GM21825 (cell line): ENCODE measurements at regions not wholly inside any gene's neighbourhood (a gene's known extent, or its start where the extent isn't known, plus 50 kb on each side); places are given as distances from the start of the nearest gene placed in this dataset.
"Not testable (repeated sequence)": the region's sequence is repeated elsewhere in the genome, so short reads cannot be mapped to it uniquely, and the experiment has no call there.

ENCODE experiments used
- ATAC-seq: cut with Tn5 transposase; IDR thresholded peaks from one replicate; pipeline ENCODE4 v1.9.1; 2021; ENCODE audit warnings: mild to moderate bottlenecking, moderate library complexity; ENCODE audit not compliant: unreplicated experiment

- ATAC-seq: no peak
These were observed 307.3 kb upstream of the ERCC4 start for GRCh38 chr16:13612623-13613022.

DNA sequence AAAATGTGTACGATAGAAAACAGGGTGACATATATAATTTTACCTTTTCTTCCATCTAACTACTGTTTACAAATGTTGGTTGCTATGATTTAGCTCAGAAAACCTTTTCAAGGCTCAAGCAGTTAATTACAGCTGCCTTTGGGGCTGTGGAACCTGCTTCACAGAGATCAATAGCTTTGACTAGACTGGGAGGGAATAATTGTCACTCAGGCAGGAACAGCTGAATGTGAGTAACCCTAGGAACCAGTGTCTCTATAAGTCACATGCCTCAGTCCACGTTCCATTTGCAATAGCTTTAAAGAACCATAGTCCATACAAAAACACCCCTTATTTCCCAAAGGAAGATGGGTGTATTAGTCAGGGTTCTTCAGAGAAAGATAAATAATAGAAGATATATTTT lies 306.8 kb upstream of the ERCC4 start:
- no peak for ATAC-seq

GRCh38 chr16:13621639-13622038 lies 298.3 kb upstream of the ERCC4 start:
- ATAC-seq: no peak

DNA sequence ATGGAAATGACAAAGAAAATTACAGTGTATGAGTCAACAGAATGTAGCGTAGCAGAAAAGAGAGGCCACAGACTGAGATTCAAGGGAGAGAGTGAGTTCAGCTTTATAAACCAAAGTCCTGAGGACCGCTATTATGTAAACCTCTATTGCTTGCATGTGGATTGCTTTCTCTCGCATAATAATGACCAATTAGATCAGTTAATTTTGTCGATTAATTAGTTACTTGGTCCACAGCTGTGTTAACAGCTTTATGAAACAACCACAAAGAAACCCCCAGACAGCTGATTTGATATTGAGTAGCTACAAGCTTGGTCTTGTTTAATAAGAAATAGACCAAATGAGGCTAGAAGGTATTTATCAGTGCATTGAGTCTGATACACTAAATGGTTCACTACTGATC lies 291.8 kb upstream of the ERCC4 start:
- ATAC-seq: no peak

GRCh38 chr16:13629704-13630103 lies 290.2 kb upstream of the ERCC4 start:
- no peak for ATAC-seq

DNA sequence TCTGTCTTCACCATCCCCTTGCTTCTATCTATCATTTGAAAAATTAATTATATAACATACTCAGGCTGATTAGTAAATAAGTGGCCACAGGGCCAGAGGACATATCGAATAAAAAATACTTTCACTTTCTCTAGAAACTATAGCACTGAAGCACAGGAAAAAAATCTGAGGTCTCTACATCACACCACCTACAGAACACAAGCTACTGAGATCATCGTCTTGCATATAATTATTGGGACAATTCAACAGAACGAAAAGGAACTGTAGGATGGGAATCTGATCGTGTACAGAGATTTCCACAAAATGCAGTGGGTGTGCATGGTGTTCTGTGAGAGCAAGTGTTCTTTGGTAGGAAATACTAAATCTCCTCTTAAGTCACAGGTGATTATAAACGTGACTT lies 289.6 kb upstream of the ERCC4 start:
- no peak for ATAC-seq

DNA sequence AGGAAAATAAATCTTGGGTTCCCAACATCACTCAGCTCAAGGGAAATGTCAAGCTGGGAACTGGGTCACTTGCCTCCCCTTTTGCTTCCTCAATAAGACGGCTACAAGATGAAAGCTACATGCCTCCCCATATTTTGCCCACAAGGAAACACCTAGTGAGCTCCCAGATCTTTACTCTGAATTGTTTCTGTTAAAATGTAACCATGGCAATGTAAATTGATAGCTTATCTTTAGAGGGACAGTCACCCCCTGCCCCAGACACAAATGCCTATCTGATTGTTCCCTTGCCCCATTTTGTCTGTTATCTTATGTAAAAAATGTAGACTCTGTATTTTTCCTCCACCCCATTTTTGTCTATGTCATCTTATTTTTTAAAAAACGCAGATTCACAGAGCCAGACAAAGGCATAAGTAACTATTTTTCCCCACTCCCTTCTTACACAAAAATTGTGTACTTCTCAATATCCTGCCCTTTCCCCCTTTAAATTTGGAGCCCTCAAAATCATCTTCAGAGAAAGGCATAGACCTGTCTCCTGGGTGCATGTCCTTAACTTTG lies 288.7 kb upstream of the ERCC4 start:
- no peak for ATAC-seq

- ATAC-seq: no peak
These were observed 288.0 kb upstream of the ERCC4 start for GRCh38 chr16:13631916-13632315.

- not testable (repeated sequence) for ATAC-seq
These were observed 287.4 kb upstream of the ERCC4 start for GRCh38 chr16:13632504-13632903.

DNA sequence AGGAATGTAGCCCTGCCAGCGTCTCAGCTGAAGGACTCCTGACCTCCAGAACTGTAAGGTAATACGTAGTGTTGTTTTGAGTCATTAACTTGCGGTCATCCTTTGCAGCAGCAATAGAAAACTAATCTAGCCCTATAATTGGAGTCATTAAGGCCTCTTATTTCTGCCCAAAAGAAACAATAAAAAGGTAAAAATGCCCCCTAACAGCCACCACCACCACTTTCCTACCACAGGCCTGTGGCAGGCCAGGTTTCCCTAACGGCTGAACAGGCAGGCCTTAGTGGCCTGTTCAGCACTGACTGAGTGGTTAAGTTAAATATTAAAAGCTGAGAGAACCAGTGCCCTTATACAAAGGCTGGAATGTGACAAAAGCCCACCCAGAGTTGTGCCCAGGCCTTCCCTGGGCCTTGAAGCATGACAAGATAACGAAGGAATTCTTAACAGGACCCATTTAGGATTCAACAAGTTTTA lies 286.5 kb upstream of the ERCC4 start:
- ATAC-seq: no peak

- ATAC-seq: no peak
These were observed 285.7 kb upstream of the ERCC4 start for GRCh38 chr16:13634253-13634652.

- no peak for ATAC-seq
These were observed 285.0 kb upstream of the ERCC4 start for GRCh38 chr16:13634959-13635358.

- no peak for ATAC-seq
These were observed 281.7 kb upstream of the ERCC4 start for GRCh38 chr16:13638218-13638617.

DNA sequence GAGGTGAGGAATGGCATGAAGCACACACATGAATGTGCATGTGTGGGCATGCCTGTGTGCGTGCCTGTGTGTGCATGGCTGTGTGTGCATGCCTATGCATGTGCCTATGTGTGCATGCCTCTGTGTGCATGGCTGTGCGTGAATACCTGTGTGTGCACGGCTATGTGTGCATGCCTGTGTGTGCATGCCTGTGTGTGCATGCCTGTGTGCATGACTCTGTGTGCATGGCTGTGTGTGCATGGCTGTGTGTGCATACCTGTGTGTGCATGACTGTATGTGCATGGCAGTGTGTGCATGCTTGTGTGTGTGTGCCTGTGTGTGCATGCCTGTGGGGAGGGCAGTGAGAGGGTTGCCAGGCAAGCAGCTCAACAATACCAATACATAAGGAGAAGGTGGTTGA lies 276.5 kb upstream of the ERCC4 start:
- ATAC-seq: no peak

DNA sequence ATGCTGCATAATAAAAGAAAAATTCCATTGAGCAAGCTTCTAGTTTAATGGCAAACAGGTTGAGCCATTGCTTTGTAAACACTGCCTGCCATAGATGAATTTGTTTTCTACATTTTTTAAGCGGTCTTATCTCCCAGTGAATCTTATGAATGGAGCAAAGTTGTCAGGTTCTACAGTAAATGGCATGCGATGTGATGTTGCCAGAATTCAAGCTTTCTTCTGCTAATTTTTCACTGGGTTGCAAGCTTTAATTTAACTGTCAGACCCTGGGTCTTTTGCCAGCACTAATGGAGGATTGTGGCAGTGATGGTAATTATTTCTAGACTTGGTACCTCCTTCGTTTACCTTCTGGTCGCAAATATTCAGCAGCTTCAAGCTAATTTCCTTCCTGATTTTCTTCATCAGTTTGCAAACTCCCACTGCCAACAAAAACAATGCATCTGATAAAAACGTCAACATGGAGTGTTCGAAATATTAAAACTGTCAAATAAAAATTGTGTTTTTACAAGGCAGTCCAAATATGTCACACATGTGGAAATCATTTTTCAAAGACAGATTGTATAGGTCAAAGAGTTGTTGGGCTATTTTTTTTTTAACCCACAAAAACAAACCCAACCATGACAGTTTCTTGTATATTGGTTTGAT lies 274.2 kb upstream of the ERCC4 start:
- no peak for ATAC-seq

GRCh38 chr16:13660807-13661206 lies 259.1 kb upstream of the ERCC4 start:
- ATAC-seq: no peak

GRCh38 chr16:13665876-13666275 lies 254.1 kb upstream of the ERCC4 start:
- no peak for ATAC-seq

DNA sequence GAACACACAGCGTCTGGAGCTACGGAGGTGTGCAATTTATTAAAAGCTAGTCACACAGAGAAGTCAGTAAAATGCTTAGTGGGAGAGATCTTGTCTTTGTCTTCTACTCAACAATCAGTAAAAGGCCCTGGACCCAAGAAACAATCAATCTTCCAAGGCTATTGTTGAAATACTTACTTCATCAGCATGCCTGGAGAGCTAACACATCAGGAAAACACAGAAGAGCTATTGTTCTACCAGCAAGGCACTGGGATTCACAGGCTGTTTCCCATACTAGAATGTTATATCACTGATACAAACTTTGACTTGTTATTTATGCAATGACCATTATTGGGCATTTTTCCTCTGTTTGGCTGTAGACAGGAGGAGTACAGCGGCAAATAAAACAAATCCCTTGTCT lies 247.8 kb upstream of the ERCC4 start:
- no peak for ATAC-seq

- ATAC-seq: no peak
These were observed 239.7 kb upstream of the ERCC4 start for GRCh38 chr16:13680021-13680889.

- ATAC-seq: no peak
These were observed 235.0 kb upstream of the ERCC4 start for GRCh38 chr16:13684819-13685563.

- ATAC-seq: no peak
These were observed 223.9 kb upstream of the ERCC4 start for GRCh38 chr16:13696017-13696416.
